H9 (cell line): ENCODE measurements at regions not wholly inside any gene's neighbourhood (a gene's known extent, or its start where the extent isn't known, plus 50 kb on each side); places are given as distances from the start of the nearest gene placed in this dataset.

Experiments
- DNase-seq: peaks from one replicate; pipeline ENCODE4 v3.0.0-alpha.2; 2017
- H2AFZ ChIP-seq: one replicate; pipeline ENCODE4 v1.6.1; 2013; ENCODE audit warnings: mild to moderate bottlenecking, low read length, control low read depth, moderate library complexity
- H2AK5ac ChIP-seq: 2 replicates; pipeline ENCODE4 v1.6.1; 2013; ENCODE audit warnings: low read length, control low read depth, mixed read lengths; ENCODE audit not compliant: insufficient read length
- H2BK120ac ChIP-seq: one replicate; pipeline ENCODE4 v1.6.1; 2013; ENCODE audit warnings: low read depth, mild to moderate bottlenecking, low read length, control low read depth, inconsistent platforms; ENCODE audit not compliant: poor library complexity, severe bottlenecking
- H2BK12ac ChIP-seq: 2 replicates; pipeline ENCODE4 v1.6.1; 2013; ENCODE audit warnings: low read length, control low read depth, mixed read lengths, low read depth; ENCODE audit not compliant: insufficient read length
- H2BK15ac ChIP-seq: 2 replicates; pipeline ENCODE4 v1.6.1; 2013; ENCODE audit warnings: low read depth, low read length, control low read depth
- H2BK20ac ChIP-seq: one replicate; pipeline ENCODE4 v1.6.1; 2013; ENCODE audit warnings: low read depth, mild to moderate bottlenecking, low read length, control low read depth, inconsistent platforms; ENCODE audit not compliant: poor library complexity, severe bottlenecking
- H2BK5ac ChIP-seq: 2 replicates; pipeline ENCODE4 v1.6.1; 2013; ENCODE audit warnings: low read length, control low read depth, mixed read lengths; ENCODE audit not compliant: insufficient read length
- H3K14ac ChIP-seq: 2 replicates; pipeline ENCODE4 v1.6.1; 2013; ENCODE audit warnings: low read length, control low read depth; ENCODE audit not compliant: insufficient read depth
- H3K18ac ChIP-seq: 2 replicates; pipeline ENCODE4 v1.6.1; 2013; ENCODE audit warnings: low read depth, mild to moderate bottlenecking, mixed read lengths, low read length, control low read depth; ENCODE audit not compliant: insufficient read length
- H3K23ac ChIP-seq: 2 replicates; pipeline ENCODE4 v1.6.1; 2013; ENCODE audit warnings: low read length, control low read depth, mixed read lengths, low read depth; ENCODE audit not compliant: insufficient read length
- H3K23me2 ChIP-seq: 2 replicates; pipeline ENCODE4 v1.6.1; 2013; ENCODE audit warnings: low read depth, mild to moderate bottlenecking, mixed read lengths, low read length, control low read depth; ENCODE audit not compliant: insufficient read length, poor library complexity, severe bottlenecking
- H3K27ac ChIP-seq: 2 replicates; pipeline ENCODE4 v1.5.1; 2013; ENCODE audit warnings: low read length, control low read depth, mixed read lengths, low read depth; ENCODE audit not compliant: insufficient read length
- H3K27me3 ChIP-seq: 2 replicates; pipeline ENCODE4 v1.6.1; 2013; ENCODE audit warnings: low read length, control low read depth, inconsistent platforms; ENCODE audit not compliant: insufficient read depth
- H3K4ac ChIP-seq: 2 replicates; pipeline ENCODE4 v1.6.1; 2013; ENCODE audit warnings: low read depth, mild to moderate bottlenecking, control low read depth, inconsistent platforms, low read length, moderate library complexity
- H3K4me1 ChIP-seq: 2 replicates; pipeline ENCODE4 v1.6.1; 2013; ENCODE audit warnings: low read length, control low read depth, inconsistent platforms; ENCODE audit not compliant: insufficient read depth
- H3K4me2 ChIP-seq: 2 replicates; pipeline ENCODE4 v1.6.1; 2013; ENCODE audit warnings: low read length, control low read depth, mixed read lengths; ENCODE audit not compliant: insufficient read length, insufficient read depth
- H3K56ac ChIP-seq: 2 replicates; pipeline ENCODE4 v1.6.1; 2013; ENCODE audit warnings: low read depth, mild to moderate bottlenecking, mixed read lengths, low read length, control low read depth; ENCODE audit not compliant: insufficient read length
- H3K79me1 ChIP-seq: 2 replicates; pipeline ENCODE4 v1.6.1; 2013; ENCODE audit warnings: low read depth, mild to moderate bottlenecking, moderate library complexity, low read length, control low read depth, inconsistent platforms; ENCODE audit not compliant: insufficient read depth, poor library complexity, severe bottlenecking
- H3K79me2 ChIP-seq: 2 replicates; pipeline ENCODE4 v1.6.1; 2013; ENCODE audit warnings: low read length, control low read depth, inconsistent platforms; ENCODE audit not compliant: insufficient read depth
- H3K9ac ChIP-seq: 2 replicates; pipeline ENCODE4 v1.6.1; 2013; ENCODE audit warnings: low read length, control low read depth, mixed read lengths; ENCODE audit not compliant: insufficient read length; ENCODE audit errors: extremely low read depth
- H3K9me3 ChIP-seq: one replicate; pipeline ENCODE4 v1.6.1; 2013; ENCODE audit warnings: low read depth, low read length, inconsistent platforms; ENCODE audit not compliant: control insufficient read depth
- H3T11ph ChIP-seq: one replicate; pipeline ENCODE4 v1.6.1; 2013; ENCODE audit warnings: mild to moderate bottlenecking, low read length, control low read depth, inconsistent platforms
- H4K20me1 ChIP-seq: one replicate; pipeline ENCODE4 v1.6.1; 2013; ENCODE audit not compliant: control insufficient read depth, insufficient read length, insufficient read depth
- H4K5ac ChIP-seq: 2 replicates; pipeline ENCODE4 v1.6.1; 2013; ENCODE audit warnings: low read depth, mild to moderate bottlenecking, mixed read lengths, low read length, control low read depth; ENCODE audit not compliant: insufficient read length
- H4K8ac ChIP-seq: replicated peaks from 2 replicates; pipeline ENCODE4 v1.6.1; 2013; ENCODE audit warnings: low read length, control low read depth, mixed read lengths, low read depth; ENCODE audit not compliant: insufficient read length
- H4K91ac ChIP-seq: 2 replicates; pipeline ENCODE4 v1.6.1; 2013; ENCODE audit warnings: low read depth, mild to moderate bottlenecking, moderate library complexity, mixed read lengths, low read length, control low read depth; ENCODE audit not compliant: insufficient read length
- H3K27ac Mint-ChIP-seq, 3 experiments: 2 replicates in 2 of 3; 3 replicates in 1 of 3; pipeline ENCODE4 v1.8.0; 2020 to 2021; ENCODE audit warnings: mixed read lengths in 3 of 3, mild to moderate bottlenecking in 1 of 3, moderate library complexity in 1 of 3
- H3K27me3 Mint-ChIP-seq: 2 replicates; pipeline ENCODE4 v1.8.0; 2021; ENCODE audit warnings: low read depth, mild to moderate bottlenecking, moderate library complexity, mixed read lengths
- H3K36me3 Mint-ChIP-seq, 3 experiments: 2 replicates in 2 of 3; 3 replicates in 1 of 3; pipeline ENCODE4 v1.8.0; 2020 to 2021; ENCODE audit warnings: low read depth in 3 of 3, mixed read lengths in 3 of 3; ENCODE audit not compliant: insufficient read depth in 1 of 3
- H3K4me1 Mint-ChIP-seq, 2 experiments: 2 replicates each; pipeline ENCODE4 v1.8.0; 2020; ENCODE audit warnings: mixed read lengths in 2 of 2
- H3K4me3 Mint-ChIP-seq, 2 experiments: 2 replicates in 1 of 2; 3 replicates in 1 of 2; pipeline ENCODE4 v1.8.0; 2020 to 2021; ENCODE audit warnings: mild to moderate bottlenecking in 2 of 2, mixed read lengths in 2 of 2, moderate library complexity in 1 of 2
- H3K9me3 Mint-ChIP-seq, 2 experiments: 2 replicates in 1 of 2; 3 replicates in 1 of 2; pipeline ENCODE4 v1.8.0; 2020; ENCODE audit warnings: mild to moderate bottlenecking in 2 of 2, mixed read lengths in 2 of 2, moderate library complexity in 1 of 2
- CTCF ChIP-seq: fragments of 200-600 bp; sonication (generic); conservative IDR thresholded peaks from 3 replicates; pipeline ENCODE4 v1.8.0; 2021; ENCODE audit warnings: antibody characterized with exemption, mild to moderate bottlenecking
- WGBS: extraction: QIAGEN DNeasy Blood & Tissue Kit; methylation state at CpG from one replicate; pipeline ENCODE4 v1.1.7; 2013; ENCODE audit warnings: missing lambda C conversion rate, low lambda C conversion rate, mixed read lengths; ENCODE audit not compliant: insufficient read length; ENCODE audit errors: extremely low coverage; 5-methylcytosine and 5-hydroxymethylcytosine counted together

- Histone ChIP-seq H3K14ac (no peak overlapping the region), H2BK12ac (no peak overlapping the region), H2BK20ac (no peak overlapping the region), H4K8ac (no peak overlapping the region), H2BK120ac (no peak overlapping the region), H3K9me3 (no peaks in the 10 kb centered on the region), H2BK5ac (no peak overlapping the region), H4K20me1 (no peaks in the 10 kb centered on the region), H3K4me2 (no peak overlapping the region), H3K27me3 (no peaks in the 10 kb centered on the region), H3K27ac (no peak overlapping the region), H2AK5ac (no peak overlapping the region), H2BK15ac (no peak overlapping the region), H4K91ac (no peak overlapping the region), H3K9ac (no peak overlapping the region), H3K4me1 (no peaks in the 10 kb centered on the region; the same call in 1 of the 2 replicates), H2AFZ (no peak overlapping the region), H3K18ac (no peak overlapping the region), H3K79me1 (no peaks in the 10 kb centered on the region), H3K56ac (no peak overlapping the region), H3K23ac (no peak overlapping the region), H3T11ph (no peak overlapping the region), H4K5ac (no peak overlapping the region), H3K79me2 (no peaks in the 10 kb centered on the region), H3K4ac (no peak overlapping the region), H3K23me2 (no peaks in the 10 kb centered on the region)
- H3K9me3 Mint-ChIP-seq: no peaks in the 10 kb centered on the region
- H3K27me3 Mint-ChIP-seq: no peaks in the 10 kb centered on the region; the same call in 1 of the 2 replicates
- no peak overlapping the region for H3K27ac Mint-ChIP-seq
- no peak for DNase-seq
- no CpG with 5 or more reads among the region's 4 CpGs for WGBS
- TF ChIP-seq CTCF: no peak
- no peaks in the 10 kb centered on the region for H3K36me3 Mint-ChIP-seq
- H3K4me1 Mint-ChIP-seq: peaks cover 14% of the 10 kb centered on the region in 2 experiments
- no peak overlapping the region for H3K4me3 Mint-ChIP-seq
These were observed 293.7 kb upstream of the CLEC14A start for GRCh38 chr14:38549564-38549963.
